ENCODE measurements at regions not wholly inside any gene's neighbourhood (a gene's known extent, or its start where the extent isn't known, plus 50 kb on each side); places are given as distances from the start of the nearest gene placed in this dataset.

- TF ChIP-seq EZH2 (IDR thresholded peaks at IDR 0.05) (no peak), POLR2AphosphoS5 (IDR thresholded peaks at IDR 0.05; ENCODE audit: borderline replicate concordance, low read depth, low read length) (no peak), FOXP2 (optimal IDR thresholded peaks at IDR 0.05; ENCODE audit: control extremely low read depth, extremely low read length, insufficient read depth) (no peak)
Observed at GRCh38 chr22:48478124-48478523, 1349.5 kb downstream of the BRD1 start.
